Activated CD4-positive, alpha-beta T cell treated with anti-CD3 and anti-CD28 coated beads, Interleukin-2, amount 50 U/mL, for 16 hours (primary cell): ENCODE measurements at regions not wholly inside any gene's neighbourhood (a gene's known extent, or its start where the extent isn't known, plus 50 kb on each side); places are given as distances from the start of the nearest gene placed in this dataset.
"Not testable (repeated sequence)": the region's sequence is repeated elsewhere in the genome, so short reads cannot be mapped to it uniquely, and the experiment has no call there.

Experiments
- DNase-seq: peaks from one replicate; pipeline ENCODE4 v3.0.0-alpha.2; 2020

DNA sequence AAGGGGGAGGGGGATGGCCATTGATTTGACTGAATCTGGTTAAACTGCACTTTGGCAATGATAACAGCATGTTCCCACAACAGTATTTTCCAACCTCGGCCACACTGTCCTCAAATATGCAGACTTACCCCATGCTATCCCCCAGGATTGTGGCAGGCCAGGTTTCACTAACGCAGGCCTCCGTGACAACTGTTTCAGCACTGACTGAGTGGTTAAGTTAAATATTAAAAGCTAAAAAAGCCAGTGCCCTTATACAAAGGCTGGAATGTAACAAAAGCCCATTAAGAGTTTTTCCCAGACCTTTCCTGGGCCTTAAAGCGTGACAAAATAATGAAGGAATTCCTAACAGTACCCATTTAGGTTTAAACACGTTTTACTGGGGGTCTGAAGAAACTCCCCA lies 202.9 kb downstream of the USP25 start:
- no peak for DNase-seq

DNA sequence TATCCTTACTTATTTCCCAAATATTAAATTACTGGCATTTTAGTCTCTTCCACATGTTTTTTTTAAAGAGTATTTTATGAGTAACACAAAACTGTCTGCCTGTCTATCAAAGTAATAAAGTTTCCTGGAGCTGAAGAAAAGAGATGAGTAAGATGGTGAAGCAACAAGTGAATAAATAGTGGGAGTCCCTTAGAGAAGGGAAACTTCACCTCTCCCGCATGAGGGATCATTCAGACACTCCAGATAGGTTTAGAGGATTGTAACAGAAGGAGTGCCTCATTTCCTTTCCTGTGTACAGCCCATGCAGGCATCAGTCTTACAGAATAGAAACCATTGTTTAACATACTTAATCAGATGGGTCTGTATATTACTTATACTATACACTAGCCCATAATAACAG lies 205.7 kb downstream of the USP25 start:
- no peak for DNase-seq

DNA sequence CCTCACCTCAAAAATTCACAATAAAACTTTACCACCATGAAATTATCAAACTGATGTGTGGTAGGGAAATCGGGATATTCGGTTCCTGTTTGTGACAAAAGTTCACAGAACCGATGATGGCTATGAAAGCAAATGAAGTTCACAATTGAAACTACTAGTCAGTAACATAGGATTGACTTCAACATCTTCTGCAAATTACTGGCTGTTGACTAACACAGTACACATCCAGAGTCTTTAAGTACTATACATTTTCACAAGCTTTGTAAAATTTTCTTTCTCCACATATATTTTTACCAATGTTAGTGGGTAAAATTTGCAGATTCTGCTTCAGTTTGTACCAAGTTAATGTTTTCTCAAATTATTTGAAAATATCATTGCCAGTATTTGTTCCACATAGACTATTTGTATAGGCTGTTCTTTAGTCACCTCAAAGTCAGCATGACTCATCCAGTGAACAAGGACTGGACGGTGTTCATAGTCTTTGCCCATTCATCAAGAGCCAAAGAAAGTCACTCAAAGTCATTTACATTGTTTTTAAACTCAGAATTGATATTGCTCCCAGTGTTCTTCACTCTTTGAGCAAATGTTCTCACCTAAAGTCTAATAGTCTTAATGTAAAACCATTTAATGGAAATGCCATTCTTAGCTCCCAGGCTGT lies 213.4 kb downstream of the USP25 start:
- no peak for DNase-seq

GRCh38 chr21:15947677-15948076 lies 217.9 kb downstream of the USP25 start:
- no peak for DNase-seq

GRCh38 chr21:15953551-15954116 lies 223.9 kb downstream of the USP25 start:
- no peak for DNase-seq

GRCh38 chr21:15964236-15964855 lies 234.6 kb downstream of the USP25 start:
- DNase-seq: no peak

DNA sequence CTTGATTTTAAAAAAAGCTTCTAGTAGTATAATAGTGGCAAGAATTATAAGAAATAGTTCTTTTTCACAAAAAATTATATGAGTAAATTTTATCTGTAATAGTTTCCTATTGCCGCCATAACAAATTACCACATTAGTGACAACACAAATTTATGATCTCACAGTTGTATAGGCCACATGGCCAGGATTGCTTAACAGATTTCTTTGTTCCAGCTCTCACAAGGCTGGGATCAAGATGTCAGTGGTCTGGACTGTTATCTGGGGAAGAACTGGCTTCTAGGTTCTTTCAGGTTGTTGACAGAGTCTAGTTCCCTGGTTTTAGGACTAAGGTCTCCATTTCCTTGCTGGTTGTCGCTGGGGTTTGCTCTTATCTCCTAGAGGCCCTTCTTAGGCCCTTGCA lies 236.4 kb downstream of the USP25 start:
- DNase-seq: no peak

DNA sequence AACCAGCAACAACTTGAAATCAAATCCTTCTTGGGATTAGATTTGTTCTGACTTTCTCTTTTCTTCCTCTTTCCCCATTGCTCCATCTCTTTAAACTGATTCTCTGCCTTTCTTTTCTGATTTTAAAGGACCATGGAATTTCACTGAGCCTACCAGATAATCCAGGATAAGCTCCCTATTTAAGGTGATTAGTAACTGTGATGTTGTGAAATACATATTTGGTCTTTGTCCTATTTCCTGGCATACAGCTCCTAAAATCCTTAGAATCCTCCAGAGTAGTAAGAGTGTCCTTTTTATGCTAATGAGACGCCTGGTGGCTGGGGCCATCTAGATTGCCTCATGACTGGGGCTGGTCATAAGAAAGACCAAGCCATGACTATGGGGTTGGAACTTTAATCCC lies 236.9 kb downstream of the USP25 start:
- DNase-seq: no peak

DNA sequence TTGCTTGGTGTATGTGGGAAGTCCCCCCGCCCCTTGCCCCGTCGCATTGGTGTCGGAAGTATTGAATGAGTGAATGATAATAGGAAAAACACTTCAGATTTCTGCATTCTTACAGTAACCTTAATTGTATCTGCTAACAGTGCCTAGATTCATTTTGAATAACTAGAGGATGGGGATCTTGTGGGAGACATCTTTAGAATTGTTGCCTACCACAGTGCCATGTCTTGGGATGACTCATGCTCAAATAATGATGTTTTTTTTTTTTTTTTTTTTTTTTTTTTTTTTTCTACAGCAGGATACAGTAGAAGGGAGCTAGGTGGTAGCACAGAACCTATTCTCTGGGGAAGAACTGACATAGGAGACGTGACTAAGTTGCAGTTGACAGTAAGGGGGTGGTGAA lies 237.9 kb downstream of the USP25 start:
- DNase-seq: no peak

- DNase-seq: no peak
These were observed 239.1 kb downstream of the USP25 start for GRCh38 chr21:15968776-15969310.

- no peak for DNase-seq
These were observed 247.0 kb downstream of the USP25 start for GRCh38 chr21:15976807-15977206.

DNA sequence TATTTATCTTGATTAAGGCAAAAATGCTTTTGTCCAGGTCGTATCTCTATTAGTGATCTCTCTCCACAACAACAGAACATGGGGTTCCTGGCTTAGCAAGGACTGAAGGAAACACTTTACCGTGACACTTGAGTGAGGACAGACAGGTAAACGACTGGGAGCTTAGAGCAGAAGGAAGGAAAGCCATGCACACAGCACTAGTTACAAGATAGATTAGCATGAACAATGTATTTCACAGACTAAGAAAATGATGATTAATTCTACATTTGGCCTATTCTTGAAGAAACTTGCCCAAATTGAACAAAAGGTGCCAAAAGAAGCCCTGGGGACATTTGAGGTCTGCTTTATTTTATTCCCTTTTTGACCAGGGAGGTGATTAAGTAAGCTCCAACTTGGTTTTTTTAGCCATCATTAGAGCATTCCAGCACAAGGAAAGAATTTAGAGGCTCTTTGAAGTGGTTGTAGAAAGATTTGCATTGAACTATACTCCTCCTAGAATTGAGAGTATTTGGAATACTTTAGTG lies 248.5 kb downstream of the USP25 start:
- no peak for DNase-seq

DNA sequence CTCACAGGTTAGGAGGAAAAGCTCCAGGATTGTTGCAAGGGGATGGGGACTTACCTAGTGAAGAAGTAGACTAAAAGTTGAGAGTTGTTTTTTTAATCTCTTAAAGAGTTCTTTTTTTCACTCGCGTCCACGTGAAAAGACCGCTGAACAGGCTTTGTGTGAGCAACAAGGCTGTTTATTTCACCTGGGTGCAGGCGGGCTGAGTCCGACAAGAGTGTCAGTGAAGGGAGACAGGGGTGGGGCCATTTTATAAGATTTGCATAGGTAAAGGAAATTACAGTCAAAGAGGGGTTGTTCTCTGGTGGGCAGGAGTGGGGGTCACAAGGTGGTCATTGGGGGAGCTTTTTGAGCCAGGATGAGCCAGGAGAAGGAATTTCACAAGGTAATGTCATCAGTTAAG lies 249.7 kb downstream of the USP25 start:
- DNase-seq: not testable (repeated sequence)

GRCh38 chr21:15986277-15986676 lies 256.5 kb downstream of the USP25 start:
- DNase-seq: no peak

DNA sequence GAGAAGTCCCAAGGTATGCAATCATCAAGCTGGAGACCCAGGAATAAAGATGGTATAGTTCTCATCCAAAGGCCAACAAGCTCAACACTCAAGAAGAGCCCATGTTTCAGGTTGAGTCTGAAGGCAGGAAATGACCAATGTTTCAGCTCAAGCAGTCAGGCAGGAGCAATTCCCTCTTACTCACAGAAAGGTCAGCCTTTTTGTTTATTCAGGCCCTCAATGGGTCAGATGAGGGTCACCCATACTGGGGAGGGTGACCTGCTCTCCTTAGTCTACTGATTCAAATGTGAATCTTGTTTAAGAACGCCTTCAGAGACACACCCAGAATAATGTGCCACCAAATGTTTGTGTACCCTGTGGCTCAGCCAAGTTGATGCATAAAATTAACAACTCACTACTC lies 262.4 kb downstream of the USP25 start:
- no peak for DNase-seq

DNA sequence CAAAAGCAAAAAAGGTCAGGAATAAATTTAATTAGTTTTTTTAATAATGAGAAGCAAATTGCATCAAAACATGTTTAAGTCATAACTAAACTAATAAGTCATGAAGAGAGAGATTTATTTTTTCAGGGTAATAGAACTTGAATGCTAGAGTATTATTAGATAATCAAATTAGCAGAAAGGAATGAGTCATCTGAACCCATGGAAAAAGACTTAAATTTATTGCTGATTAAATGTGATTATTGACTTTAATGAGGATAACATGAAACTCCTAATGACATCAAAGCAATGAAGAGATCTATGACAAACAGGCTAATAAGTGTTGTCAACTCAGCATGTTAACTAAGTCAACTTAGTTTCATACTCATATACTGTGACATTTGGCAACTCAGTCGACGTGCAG lies 264.2 kb downstream of the USP25 start:
- DNase-seq: no peak

DNA sequence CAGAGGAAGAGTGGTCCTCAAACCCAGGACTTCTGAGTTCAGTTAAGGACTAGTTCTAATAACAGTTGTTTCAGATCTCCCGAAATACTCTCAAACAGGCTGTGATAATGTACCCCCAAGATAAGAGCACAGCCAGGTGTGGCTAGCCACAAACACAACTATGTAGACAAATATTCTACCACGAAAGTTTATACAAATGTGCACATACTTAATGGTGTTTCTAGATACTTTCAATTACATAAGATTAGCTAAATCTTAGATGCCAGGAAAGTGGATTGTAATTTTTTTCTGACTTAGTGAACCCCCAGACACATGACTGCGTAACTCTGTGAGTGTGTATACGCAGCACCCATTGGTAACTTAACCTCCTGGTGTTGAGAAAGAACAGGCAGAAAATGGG lies 270.0 kb downstream of the USP25 start:
- no peak for DNase-seq

DNA sequence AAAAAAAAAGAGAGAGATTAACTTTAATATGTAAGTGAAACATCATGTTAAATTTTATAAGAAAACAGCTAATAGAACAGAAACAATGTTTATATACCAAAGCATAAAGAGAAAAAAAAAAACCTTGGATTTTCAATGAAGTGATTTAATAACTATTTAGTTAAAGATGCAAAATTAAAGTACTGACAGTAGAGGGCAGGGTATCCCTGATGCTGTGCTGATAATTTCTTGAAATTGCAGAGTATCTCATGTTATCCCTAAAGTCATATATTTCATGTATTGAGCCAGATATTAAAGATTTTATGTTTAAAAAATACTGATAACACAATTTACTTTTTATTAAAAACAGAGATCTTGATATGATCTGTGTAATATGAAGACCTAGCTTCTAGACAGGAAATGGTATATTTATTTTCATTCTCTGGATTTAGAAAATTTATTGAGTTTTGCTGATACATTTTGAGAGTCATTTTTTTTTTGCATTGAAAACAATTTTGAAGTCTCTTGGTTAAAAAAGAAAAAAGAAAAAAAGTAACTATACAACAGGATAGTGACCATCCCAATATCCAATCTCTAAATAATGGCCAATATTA lies 273.2 kb downstream of the USP25 start:
- DNase-seq: no peak

- DNase-seq: no peak
These were observed 274.3 kb downstream of the USP25 start for GRCh38 chr21:16004086-16004485.

- DNase-seq: no peak
These were observed 274.7 kb downstream of the USP25 start for GRCh38 chr21:16004523-16004922.

DNA sequence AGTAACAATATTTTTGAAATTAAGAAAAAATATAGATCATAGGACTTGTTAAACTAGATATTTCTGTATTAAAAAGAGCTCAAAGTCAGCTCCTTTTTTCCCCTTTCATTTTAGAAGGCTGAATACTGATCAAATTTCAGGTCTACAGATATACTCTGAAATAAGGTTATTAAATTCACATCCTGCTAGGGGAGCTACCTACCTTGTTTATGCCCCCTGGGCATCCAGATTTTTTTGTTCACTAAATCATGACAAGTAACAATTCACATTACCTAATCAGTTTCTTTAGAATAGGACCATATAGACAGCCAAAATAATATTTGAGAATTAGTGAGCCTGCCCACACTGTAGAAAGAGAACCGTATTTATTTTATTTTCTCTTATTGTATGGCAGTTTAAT lies 276.2 kb downstream of the USP25 start:
- DNase-seq: no peak

DNA sequence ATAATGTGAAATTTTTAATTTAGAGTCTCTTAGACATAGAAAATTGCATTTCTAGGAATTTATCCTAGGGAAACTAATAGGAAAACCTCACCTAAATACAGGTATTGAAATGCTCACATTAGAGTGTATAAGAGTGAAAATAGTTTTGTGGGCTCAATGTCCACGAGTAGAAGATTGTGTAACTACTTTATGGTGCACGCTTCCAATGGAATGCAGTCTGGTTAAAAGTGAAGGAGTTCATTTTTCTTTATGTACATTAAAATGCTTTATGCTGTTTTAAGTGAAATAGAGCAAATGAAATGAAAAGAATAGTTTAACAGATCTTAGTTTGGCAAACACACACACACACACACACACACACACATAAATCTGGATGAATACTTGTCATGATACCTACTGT lies 278.2 kb downstream of the USP25 start:
- DNase-seq: no peak

GRCh38 chr21:16011719-16012118 lies 281.9 kb downstream of the USP25 start:
- DNase-seq: no peak

DNA sequence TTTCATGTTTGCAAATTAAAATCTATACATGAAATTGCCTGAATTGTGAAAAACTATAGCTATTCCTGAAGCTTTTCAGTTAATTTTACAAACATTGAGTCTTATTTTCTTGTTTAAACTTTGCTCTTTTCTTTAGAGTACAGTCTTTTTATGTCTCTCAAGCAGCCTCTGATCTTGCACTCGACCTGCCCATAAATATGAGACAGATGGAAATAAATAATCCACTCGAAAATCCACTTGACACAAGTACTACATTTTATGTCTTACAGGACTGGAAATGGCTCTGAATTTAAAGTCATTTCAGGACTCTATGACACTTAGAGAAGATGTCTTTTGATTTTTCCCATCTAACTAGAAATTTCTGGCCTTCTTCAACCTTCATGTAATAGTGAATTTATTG lies 283.8 kb downstream of the USP25 start:
- no peak for DNase-seq
